ENCODE measurements at regions not wholly inside any gene's neighbourhood (a gene's known extent, or its start where the extent isn't known, plus 50 kb on each side); places are given as distances from the start of the nearest gene placed in this dataset.

DNA sequence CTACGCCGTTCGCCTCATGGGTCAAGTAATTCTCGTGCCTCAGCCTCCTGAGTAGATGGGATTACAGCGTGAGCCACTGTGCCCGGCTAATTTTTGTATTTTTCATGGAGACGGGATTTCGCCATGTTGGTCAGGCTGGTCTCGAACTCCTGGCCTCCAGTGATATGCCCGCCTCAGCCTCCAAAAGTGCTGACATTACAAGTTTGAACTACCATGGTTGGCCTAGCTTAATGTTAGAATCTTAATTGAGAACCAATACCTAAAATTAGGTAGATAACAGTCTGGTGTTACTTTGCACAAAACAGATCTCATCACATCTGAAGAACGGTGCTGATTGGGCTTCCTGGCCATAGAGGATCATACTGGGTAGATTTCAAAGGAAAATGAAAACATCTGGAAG, 184.9 kb downstream of the VEGFC start:
- Histone ChIP-seq H3T11ph (ENCODE audit: low read length) (no peak overlapping the region), H4K8ac (replicated peaks; ENCODE audit: insufficient read length, low read depth, low read length) (no peak overlapping the region), H2BK12ac (ENCODE audit: insufficient read length, low read depth, low read length) (no peak overlapping the region), H2BK15ac (ENCODE audit: low read depth, low read length) (no peak overlapping the region), H3K4me1 (ENCODE audit: insufficient read depth, low read length) (no peaks in the 10 kb centered on the region), H4K91ac (ENCODE audit: insufficient read length, low read depth, low read length) (no peak overlapping the region), H3K79me2 (ENCODE audit: insufficient read depth, low read length) (no peaks in the 10 kb centered on the region), H3K4ac (ENCODE audit: low read depth, low read length) (no peak overlapping the region), H3K4me2 (ENCODE audit: insufficient read depth, insufficient read length, low read length) (no peak overlapping the region), H2AFZ (ENCODE audit: low read length) (no peak overlapping the region), H3K9ac (ENCODE audit: extremely low read depth, insufficient read length, low read length) (no peak overlapping the region), H4K20me1 (ENCODE audit: control insufficient read depth, insufficient read depth, insufficient read length) (no peaks in the 10 kb centered on the region), H3K18ac (ENCODE audit: insufficient read length, low read depth, low read length) (no peak overlapping the region), H3K79me1 (ENCODE audit: insufficient read depth, low read depth, low read length, poor library complexity, severe bottlenecking) (no peaks in the 10 kb centered on the region), H3K23ac (ENCODE audit: insufficient read length, low read depth, low read length) (no peak overlapping the region), H3K56ac (ENCODE audit: insufficient read length, low read depth, low read length) (no peak overlapping the region), H2BK20ac (ENCODE audit: low read depth, low read length, poor library complexity, severe bottlenecking) (no peak overlapping the region), H3K27ac (ENCODE audit: insufficient read length, low read depth, low read length) (no peak overlapping the region), H2BK5ac (ENCODE audit: insufficient read length, low read length) (no peak overlapping the region), H4K5ac (ENCODE audit: insufficient read length, low read depth, low read length) (no peak overlapping the region), H2AK5ac (ENCODE audit: insufficient read length, low read length) (no peak overlapping the region), H2BK120ac (ENCODE audit: low read depth, low read length, poor library complexity, severe bottlenecking) (no peak overlapping the region), H3K14ac (ENCODE audit: insufficient read depth, low read length) (no peak overlapping the region), H3K9me3 (ENCODE audit: control insufficient read depth, low read depth, low read length) (no peaks in the 10 kb centered on the region), H3K27me3 (ENCODE audit: insufficient read depth, low read length) (no peaks in the 10 kb centered on the region), H3K23me2 (ENCODE audit: insufficient read length, low read depth, low read length, poor library complexity, severe bottlenecking) (no peaks in the 10 kb centered on the region)
- Mint-ChIP-seq H3K9me3 (no peaks in the 10 kb centered on the region), H3K27ac (no peak overlapping the region), H3K27me3 (ENCODE audit: low read depth) (no peaks in the 10 kb centered on the region), H3K36me3 (ENCODE audit: insufficient read depth in 1 of 3, low read depth in 3 of 3) (no peaks in the 10 kb centered on the region), H3K4me3 (no peak overlapping the region), H3K4me1 (peaks cover 8 to 9% of the 10 kb centered on the region in 2 experiments)
- no peak for TF ChIP-seq CTCF (conservative IDR thresholded peaks at IDR 0.05)
- no CpG with 5 or more reads among the region's 11 CpGs for WGBS (ENCODE audit: extremely low coverage, insufficient read length, low lambda C conversion rate)
- no peak for DNase-seq
